8988T (cell line): ENCODE measurements at regions not wholly inside any gene's neighbourhood (a gene's known extent, or its start where the extent isn't known, plus 50 kb on each side); places are given as distances from the start of the nearest gene placed in this dataset.
"Not testable (repeated sequence)": the region's sequence is repeated elsewhere in the genome, so short reads cannot be mapped to it uniquely, and the experiment has no call there.

Experiments used
- DNase-seq: peaks from one replicate; pipeline ENCODE4 v3.0.0; 2011

DNA sequence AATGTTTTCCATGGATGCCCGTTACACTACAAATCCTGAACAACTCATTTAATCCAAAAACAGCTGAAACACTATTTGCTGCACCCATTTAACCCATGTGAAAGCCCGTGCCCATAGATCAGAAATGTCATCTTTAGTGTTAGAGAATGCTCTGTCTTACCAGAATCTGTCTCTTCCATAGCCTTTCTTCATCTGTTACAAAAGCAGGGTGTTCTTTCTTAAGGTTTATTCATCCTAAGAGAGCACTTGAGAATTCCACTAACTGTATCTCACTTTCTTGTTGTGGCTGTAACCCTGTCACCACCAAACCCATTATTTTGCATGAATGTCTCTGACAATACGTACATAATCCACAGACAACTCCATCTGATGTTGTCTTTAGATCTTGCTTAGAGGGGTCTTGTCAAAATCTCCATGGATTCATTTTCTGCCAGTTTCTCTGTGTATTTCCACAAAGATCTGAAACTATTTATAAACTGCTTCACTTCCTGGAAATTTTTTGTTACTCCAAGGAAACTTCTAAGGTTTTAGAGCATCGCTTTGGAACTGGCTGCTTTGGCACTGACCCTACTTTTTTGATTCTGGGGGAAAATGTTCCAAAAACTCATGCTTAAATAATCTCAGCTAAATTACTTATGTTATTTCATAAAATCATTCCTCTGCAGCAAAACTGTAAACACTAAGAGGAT lies 167.8 kb upstream of the CCDC54 start:
- DNase-seq = no peak

DNA sequence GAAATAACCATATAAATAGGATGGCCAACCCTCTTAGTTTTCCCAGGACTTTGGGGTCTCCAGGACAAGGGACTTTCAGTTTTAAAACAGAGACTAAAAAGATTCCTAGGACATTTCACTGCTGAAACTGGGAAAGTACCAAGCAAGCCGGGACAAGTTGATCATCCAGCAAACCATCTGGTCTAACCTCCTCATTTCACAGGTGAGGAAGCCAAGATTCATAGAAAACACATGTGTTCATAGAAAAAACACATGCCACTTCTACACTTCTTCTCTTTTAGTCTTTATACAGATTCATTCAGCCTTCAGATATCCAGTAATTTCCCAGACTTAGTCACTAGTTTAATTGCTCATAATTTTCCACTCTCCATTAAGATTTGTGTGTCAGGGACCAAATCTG lies 165.6 kb upstream of the CCDC54 start:
- DNase-seq = no peak

DNA sequence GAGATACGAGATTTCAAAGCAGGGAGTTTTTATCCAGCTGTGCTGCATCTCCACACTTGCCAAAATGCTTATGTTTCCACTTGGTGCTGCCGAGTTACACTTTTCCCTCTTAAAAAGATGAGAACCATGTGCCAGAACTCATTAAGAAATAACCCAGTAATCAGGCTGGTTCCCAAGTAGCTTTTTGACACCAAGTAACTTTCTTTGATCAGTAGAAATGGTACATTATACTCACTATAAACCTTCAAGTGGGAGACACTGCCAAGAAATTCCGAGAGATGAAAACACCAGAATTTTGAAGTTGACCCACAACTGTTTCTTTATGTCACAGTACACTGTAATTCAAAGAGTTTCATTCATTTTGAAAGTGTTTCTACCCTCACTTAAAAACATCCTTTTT lies 164.6 kb upstream of the CCDC54 start:
- DNase-seq = no peak

DNA sequence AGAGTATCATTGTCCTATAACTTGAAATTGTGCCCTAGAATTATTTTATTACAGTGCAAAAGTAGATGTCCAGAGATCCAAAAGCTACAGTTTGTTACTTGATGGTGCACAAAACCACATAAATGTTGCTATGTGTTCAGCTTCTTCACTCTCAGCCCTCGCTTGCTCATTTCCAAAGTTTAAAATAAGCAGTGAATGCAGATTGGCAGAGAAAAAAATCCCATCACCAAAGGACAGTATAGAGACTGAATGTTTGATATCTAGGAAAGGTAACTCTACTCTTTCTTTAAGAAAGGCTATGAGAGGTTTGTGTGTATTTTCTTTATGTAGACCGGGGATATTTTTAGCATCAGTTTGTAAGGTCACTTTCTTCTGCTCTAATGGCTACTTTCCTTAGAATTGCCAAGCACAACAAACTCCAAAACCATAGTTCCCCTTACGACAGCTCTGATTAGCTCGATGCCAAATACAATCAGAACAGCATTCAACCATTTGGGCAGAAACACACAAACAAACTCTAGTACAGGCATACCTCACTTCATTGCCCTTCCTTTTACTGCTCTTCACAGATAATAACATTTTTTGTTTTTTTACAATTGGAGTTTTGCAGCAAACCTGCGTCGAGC lies 164.1 kb upstream of the CCDC54 start:
- DNase-seq = no peak

DNA sequence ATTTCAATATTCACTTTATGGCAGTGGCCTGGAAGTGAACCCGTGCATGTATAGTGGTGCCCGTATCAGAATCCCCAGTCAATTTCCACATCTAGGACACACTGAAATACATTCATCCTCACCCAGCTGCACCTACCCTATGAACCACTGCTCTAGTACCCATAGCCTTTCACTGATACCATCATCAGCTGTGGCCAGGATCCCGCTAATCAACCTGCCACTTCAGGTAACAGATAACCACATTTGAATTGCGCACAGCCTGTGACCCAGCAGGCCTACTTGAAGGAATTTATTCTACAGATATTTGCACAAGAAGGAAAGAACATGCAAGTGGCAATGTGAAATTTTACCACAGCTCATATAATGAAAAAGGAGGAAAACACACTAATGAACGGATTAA lies 161.0 kb upstream of the CCDC54 start:
- no peak for DNase-seq

DNA sequence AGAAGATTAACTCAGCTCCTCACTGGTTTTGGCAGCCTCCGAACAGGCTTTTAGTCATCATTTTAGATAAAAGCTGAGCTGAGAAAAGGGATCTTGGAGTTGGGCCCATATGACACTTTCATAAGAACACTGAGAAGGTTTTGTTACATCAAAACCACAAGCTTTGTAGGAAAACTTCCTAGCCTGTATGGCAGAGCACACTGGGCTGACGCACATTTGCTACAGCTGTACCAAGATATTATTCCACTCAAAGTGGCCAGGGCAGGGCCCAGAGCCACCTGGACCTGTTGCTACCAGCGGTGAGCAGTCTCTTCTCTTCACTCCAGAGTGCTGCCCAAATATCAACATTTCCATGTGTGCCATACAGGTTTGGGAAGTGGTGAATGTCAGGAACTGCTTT lies 160.5 kb upstream of the CCDC54 start:
- no peak for DNase-seq

DNA sequence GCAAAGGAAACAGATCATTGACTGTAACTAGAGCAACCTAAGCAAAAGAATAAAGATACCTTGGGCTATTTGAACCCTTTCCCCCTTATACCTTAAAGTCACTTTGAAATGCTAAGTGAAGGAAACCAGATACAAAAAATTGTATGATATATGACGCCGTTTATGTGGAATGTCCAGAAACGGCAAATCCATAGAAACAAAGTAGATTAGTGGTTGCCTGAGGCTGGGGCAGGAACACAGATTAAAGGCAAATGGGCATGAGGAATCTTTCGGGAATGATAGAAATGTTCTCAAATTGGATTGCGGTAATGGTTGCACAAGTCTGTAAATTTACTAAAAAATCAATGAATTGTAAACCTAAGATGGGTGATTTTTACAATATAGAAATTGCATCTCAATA lies 160.1 kb upstream of the CCDC54 start:
- no peak for DNase-seq

DNA sequence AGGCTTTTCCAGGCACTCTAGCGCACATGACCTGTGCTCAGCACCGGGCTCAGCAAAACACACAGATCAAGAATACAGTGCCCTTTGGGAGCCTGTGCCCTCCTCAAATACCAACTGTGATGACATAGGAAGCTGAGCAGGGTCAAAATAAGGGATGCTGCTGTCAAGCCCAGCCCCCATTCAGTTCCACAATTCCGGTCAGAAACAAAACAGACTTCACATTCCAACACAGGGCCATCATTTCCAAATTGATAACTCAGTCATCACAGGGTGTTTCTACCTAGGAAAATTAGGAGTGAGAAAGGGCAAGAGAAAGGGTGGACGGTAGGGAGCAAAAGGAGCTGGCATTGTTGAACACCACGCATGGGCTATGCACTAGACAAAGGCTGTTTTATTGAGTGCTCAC lies 158.4 kb upstream of the CCDC54 start:
- DNase-seq = no peak

DNA sequence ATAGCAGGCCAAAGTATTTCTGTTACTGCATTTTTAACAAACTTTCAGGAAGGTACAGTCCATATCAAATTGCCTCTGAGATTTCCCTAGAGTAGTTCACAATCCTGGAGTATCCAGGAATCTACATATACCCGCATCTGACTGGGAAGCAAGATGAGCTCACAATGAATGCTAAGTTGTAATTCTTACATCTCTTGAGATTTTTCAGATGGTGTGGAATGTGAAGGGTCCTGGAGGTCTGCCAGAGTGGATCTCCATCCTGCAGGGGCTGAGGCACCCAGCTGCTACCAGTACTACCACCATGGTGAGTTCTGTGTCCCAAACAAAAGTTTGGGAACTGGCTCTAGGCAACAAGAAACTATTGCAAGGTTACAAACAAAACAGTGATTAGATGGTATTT lies 156.7 kb upstream of the CCDC54 start:
- DNase-seq = no peak

DNA sequence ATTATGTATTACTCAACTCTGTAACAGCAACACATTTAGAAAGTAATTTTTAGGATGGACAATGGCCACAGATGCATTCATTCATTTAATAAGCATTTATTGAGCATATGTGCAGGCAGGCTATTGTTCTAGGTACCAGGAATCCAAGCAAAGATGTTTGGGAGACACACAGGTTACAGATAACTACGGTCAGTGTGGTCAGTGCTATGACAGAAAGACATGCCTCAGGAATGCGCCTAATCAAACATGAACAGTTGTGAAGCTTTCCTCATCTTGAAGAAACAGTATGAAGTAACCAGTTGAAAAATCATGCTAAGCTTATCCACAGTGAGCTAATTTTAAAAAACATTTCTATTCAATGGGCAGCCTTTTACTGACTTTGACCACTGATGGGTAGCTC lies 155.4 kb upstream of the CCDC54 start:
- no peak for DNase-seq

DNA sequence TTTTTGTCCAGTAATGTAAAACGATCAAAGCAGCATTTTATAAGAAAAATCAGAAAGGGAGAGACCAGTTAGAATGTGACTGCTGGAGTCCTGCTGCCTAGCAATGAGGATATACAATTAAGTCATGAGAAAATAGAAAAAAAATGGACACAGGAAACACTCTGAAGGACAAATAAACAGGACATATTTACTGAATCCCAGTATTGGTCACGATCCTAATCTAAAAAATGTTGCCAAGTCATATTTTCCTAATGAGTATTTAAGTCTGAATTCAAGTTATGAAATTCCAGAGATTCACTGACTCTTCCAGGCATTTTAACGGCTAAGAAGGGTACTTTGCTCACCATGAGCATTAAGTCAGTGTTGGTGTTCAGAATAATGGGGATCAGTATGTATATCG lies 154.3 kb upstream of the CCDC54 start:
- DNase-seq = no peak

DNA sequence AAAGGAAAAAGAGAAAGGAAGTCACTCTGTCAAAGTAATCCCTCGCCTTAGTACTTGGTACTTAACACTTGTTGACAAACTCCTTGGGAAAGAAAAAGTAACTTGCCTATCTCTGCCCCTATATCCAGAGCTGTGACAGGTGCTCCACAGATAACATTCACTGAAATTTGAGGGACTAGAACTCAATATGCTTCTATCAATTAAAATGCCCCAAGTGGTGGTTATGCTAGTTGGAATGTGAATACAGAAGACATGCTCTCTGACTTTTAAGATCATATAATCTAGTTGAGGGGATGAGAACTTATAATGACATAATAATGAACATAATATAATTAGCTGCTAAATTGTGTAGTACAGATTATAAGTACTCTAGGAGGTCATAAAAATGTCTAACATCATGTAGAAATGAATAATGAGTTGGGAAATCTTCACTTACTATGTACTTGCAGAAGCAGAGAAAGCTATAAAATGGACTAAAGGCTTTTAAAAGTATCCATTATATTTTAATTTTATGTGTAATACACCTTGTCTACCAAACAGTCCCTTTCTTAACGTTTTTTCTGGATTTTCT lies 153.1 kb upstream of the CCDC54 start:
- no peak for DNase-seq

DNA sequence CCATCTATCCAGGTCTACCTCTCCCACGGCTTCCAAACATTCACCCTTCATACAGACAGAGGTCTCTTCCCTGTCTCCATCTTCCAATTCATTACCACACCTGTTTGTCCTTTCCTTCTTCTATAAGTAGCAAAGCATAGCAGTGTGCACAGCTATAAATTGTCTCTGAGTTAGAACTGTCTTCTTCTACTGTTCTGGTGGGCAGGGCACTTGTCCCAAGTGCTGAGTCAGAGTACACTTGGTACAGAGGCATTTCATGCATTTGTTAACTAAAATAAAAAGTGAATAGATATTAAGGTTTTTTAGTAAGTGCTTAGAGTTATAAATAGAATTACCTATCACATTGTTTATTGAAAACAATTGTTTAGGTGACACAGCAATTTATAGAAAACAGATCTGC lies 150.1 kb upstream of the CCDC54 start:
- DNase-seq = no peak

DNA sequence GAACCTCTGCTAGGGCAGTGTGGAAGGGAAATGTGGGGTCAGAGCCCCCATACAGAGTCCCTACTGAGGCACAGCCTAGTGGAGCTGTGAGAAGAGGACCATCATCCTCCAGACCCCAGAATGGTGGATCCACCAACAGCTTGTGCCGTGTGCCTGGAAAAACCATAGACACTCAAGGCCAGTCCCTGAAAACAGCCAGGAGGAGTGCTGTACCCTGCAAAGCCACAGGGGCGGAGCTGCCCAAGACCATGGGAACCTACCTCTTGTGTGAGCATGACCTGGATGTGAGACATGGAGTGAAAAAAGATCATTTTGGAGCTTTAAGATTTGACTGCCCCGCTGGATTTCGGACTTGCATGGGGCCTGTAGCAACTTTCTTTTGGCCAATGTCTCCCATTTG lies 143.4 kb upstream of the CCDC54 start:
- not testable (repeated sequence) for DNase-seq

DNA sequence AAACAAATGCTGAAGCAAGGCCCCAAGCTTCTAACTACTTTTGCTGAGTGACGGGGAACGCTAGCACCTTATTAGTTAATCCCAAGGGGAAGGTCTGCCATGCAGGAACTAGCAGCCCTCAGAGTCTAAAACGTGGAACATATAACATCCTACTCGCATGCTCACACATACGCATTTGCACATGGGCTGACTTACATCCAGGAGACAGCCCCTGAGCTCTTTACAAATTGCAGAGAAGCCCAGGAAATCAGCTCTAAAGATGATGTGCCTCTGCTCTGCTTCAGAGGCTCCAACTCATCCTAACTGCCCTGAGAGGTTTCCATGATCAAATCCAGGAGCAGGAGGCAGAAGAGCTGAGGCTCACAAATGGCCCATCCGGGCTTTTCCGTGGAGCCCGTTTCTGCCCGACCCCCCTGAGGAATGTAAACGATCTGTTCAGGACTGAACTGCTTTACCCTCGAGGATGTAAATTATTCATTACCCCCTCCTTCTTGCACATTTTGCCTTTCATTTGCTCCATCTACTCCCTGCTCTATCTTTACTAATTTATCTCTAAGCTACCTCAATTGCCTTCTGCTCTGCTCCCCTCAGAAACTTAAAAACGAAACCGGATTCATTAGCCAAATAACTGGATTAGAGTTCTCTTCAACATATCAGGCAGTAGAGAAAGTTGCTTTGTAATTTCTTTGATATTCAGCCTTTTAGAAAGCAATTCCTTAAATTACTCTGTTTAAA lies 141.9 kb upstream of the CCDC54 start:
- peak; percentile 14 for DNase-seq

DNA sequence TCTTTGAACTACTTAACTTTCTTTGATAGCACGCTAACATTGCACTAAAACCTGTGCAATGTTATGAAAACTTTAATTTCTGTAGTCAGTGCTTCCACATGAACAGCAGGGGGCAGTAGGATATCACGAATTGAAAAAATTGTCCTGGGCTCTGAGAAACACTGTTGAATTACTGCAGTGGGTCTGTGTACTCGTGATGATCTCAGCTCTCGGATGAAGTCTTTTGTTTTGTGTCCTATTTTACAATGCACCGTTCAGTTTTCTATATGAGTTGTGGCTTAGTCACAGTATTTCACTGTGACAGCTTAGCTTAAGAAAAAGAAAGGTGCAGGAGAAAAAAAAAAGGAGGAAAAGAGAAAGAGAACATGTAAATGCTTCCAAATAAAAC lies 141.3 kb upstream of the CCDC54 start:
- DNase-seq = peak; percentile 41

DNA sequence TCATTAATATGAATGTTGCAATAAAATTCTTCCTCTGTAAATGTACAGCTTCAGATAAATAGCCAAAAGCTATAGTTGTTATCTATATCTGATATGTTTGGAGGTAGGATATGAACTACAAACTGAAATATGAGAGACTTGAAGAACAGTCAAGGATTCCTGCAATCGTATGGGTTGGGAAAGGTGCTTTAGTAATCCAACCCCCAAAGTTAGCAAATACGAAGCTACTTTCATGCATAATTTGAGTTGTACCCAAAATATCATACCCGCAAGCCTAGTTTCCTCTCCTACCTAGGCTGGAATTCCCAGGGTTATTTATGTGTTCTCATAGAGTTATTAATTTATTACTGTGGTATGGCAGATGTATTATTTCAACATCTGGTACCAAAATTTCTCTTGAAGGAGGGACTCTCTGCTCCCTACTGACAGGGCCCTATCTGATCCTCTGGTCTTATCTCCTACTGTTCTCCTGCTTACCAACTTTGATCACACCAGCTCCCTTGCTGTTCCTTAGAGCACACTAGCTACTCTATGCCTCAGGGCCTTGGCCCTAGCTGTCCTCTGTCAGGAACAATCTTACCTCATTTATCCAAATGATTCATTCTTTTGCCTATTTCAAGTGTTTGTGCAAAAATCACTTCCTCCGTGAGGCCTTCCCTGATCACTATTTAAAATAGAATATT lies 140.4 kb upstream of the CCDC54 start:
- no peak for DNase-seq

DNA sequence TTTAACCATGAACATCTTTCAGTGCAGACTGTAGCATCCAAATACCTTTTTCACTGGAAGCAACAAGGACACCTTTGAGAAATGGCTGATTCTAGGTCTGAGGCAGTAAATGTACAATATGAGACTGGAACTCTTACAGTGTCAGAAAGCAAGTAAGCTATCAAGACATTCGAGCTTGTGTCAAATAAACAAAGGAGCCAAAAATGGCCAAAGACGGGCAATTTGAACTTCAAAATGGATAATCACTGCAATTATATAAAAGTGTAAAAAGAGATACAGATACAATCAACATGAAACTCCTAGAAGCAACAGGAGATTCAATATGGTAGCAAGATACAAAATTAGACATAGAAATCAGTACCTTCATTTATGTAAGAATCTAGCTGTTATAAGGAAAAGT lies 138.5 kb upstream of the CCDC54 start:
- no peak for DNase-seq

DNA sequence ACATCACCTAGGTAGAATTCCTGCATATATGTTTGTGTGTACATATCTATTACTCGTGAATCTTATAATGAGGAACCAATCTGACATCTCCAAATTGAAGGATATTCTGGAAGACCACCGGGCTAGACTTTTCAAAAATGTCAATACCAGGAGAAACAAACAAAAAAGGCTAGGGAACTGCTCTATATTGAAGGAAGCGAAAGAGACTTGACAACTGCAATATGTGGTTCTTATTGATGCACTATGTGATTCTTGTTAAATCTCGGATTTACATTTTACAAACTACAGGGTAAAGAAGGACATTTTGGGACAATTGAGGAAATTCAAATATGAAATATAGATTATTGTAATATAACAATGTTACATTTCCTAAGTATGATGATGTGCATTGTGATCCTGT lies 137.5 kb upstream of the CCDC54 start:
- DNase-seq = no peak

DNA sequence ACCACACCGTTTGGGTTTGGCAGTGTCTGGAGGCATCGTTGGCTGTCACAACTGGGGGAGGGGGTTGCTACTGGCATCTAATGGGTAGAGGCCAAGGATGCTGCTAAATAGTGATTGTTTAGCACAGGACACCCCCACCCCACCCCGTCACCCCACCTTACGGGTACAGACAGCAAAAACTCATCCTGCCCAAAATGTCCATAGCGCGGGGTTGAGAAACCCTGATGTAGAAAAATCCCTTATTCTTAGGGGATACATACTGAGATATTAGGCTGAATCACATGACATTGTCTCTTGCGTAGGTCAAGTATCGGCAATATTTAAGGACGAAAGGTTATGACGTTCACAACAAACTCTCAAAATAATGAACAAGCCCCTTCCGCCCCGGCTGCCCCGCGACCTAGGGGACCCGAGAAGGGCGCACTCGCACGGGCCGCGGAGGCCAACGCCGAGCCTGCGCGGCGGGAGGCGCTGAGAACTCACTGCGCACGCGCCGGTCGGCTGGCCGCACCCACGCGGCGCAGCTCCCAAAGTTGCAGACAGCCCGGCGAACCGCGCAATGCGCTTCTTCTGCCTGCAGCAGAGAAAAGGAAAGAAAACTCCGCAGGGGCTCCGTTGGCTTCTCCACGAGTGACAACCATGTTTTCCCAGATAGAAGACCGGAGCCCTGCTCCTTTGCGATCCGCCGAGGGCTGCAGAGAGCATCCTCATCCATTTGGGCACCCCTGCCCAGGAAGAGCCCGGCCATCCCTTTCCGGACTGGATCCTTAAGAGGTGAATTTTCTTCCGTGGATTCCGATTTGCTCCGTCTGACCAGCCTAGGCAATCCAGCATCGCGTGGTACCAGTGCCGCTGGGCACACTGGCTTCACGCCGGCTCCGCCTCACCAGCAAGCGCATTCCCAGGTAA lies 136.8 kb upstream of the CCDC54 start:
- DNase-seq = peak; percentile 63

DNA sequence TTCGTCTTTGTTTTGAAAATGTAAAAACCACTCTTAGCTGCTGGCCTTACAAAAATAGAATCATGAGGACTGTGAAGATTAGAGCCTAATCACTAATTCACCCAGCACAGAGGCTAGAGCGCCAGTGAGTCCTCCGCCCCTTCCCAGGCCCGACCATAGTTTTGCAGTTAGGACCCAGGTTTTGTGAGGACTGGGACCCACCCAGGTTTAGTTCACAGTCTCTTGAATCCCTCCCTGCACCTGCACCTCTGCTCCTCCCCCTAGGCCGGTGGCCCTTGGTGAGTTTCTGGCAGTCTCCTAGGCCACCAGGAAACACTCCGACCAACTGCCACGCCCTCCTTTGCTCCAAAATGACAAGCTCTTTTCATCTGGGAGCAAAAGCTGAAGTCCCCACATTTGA lies 136.0 kb upstream of the CCDC54 start:
- DNase-seq = no peak

DNA sequence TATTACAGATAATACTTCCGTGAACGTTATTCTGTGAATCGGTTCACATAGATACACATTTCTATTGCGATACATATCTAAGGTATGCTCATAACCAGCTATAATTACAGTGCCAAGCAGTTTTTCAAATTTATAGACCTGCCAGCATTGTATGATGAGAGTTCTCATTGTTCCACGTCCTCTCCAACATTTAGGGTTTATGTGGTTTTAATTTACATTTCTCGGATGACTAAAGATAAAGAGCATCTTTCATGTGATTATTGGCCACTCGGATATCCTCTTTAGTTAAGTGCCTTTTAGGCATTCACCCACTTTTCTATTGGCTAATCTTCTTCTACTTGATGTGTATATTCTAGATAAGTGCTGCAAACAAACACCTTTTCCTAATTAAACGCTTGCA lies 134.7 kb upstream of the CCDC54 start:
- no peak for DNase-seq
